Cardiac septum (tissue), 1 donor: ENCODE measurements at regions not wholly inside any gene's neighbourhood (a gene's known extent, or its start where the extent isn't known, plus 50 kb on each side); places are given as distances from the start of the nearest gene placed in this dataset.
"Not testable (repeated sequence)": the region's sequence is repeated elsewhere in the genome, so short reads cannot be mapped to it uniquely, and the experiment has no call there.

ENCODE experiments used
- DNase-seq: peaks from one replicate; pipeline ENCODE4 v3.0.0-alpha.2; 2020; ENCODE audit warnings: low spot score
- intact Hi-C: fragments of 100-400 bp; cut with DNase I; formaldehyde crosslinking; loops from one replicate; pipeline ENCODE4 v1.14.0; 2022
- donor health status: DM: no; HTN: no; CAD: no.

GRCh38 chr6:48404927-48405326, 293.9 kb upstream of the PTCHD4 start:
- intact Hi-C loops: no loop called here

GRCh38 chr6:48403587-48403986, 292.6 kb upstream of the PTCHD4 start:
- DNase-seq: no peak
- intact Hi-C loops: no loop called here

More at GRCh38 chr6:48404927-48405326, 293.9 kb upstream of the PTCHD4 start:
- no peak for DNase-seq

- intact Hi-C loops: no loop called here
These were observed 290.0 kb upstream of the PTCHD4 start for GRCh38 chr6:48401016-48401415.

GRCh38 chr6:48397887-48398286, 286.9 kb upstream of the PTCHD4 start:
- intact Hi-C loops: no loop called here
- no peak for DNase-seq

More at GRCh38 chr6:48401016-48401415, 290.0 kb upstream of the PTCHD4 start:
- no peak for DNase-seq

- intact Hi-C loops: no loop called here
- DNase-seq: no peak
These were observed 278.4 kb upstream of the PTCHD4 start for GRCh38 chr6:48389146-48390043.

- DNase-seq: no peak
- intact Hi-C loops: no loop called here
These were observed 277.0 kb upstream of the PTCHD4 start for GRCh38 chr6:48388044-48388443.

GRCh38 chr6:48378884-48379407, 267.9 kb upstream of the PTCHD4 start:
- intact Hi-C loops: no loop called here
- DNase-seq: no peak

- DNase-seq: no peak
- intact Hi-C loops: no loop called here
These were observed 266.1 kb upstream of the PTCHD4 start for GRCh38 chr6:48377115-48377514.

GRCh38 chr6:48371226-48371625, 260.2 kb upstream of the PTCHD4 start:
- intact Hi-C loops, DNase-seq: not testable (repeated sequence)

- intact Hi-C loops: no loop called here
- no peak for DNase-seq
These were observed 258.1 kb upstream of the PTCHD4 start for GRCh38 chr6:48369100-48369499.

- intact Hi-C loops: no loop called here
- no peak for DNase-seq
These were observed 214.7 kb upstream of the PTCHD4 start for GRCh38 chr6:48325701-48326100.

- intact Hi-C loops: no loop called here
- DNase-seq: no peak
These were observed 207.7 kb upstream of the PTCHD4 start for GRCh38 chr6:48318670-48319069.

- intact Hi-C loops: no loop called here
These were observed 204.9 kb upstream of the PTCHD4 start for GRCh38 chr6:48315915-48316314.

GRCh38 chr6:48315051-48315719, 204.2 kb upstream of the PTCHD4 start:
- intact Hi-C loops: no loop called here
- no peak for DNase-seq

More at GRCh38 chr6:48315915-48316314, 204.9 kb upstream of the PTCHD4 start:
- no peak for DNase-seq

GRCh38 chr6:48311301-48311700, 200.3 kb upstream of the PTCHD4 start:
- DNase-seq: no peak
- intact Hi-C loops: no loop called here

GRCh38 chr6:48307573-48307972, 196.6 kb upstream of the PTCHD4 start:
- no peak for DNase-seq
- intact Hi-C loops: no loop called here

GRCh38 chr6:48290595-48290994, 179.6 kb upstream of the PTCHD4 start:
- DNase-seq: no peak
- intact Hi-C loops: no loop called here

GRCh38 chr6:48289841-48290240, 178.8 kb upstream of the PTCHD4 start:
- no peak for DNase-seq
- intact Hi-C loops: no loop called here

GRCh38 chr6:48281217-48281616, 170.2 kb upstream of the PTCHD4 start:
- no peak for DNase-seq

GRCh38 chr6:48280035-48280620, 169.1 kb upstream of the PTCHD4 start:
- intact Hi-C loops: no loop called here
- DNase-seq: no peak

More at GRCh38 chr6:48281217-48281616, 170.2 kb upstream of the PTCHD4 start:
- intact Hi-C loops: no loop called here
